Chondrocyte (in vitro differentiated cells): ENCODE measurements at regions not wholly inside any gene's neighbourhood (a gene's known extent, or its start where the extent isn't known, plus 50 kb on each side); places are given as distances from the start of the nearest gene placed in this dataset.

Experiments
- DNase-seq: peaks from one replicate; pipeline ENCODE4 v3.0.0; 2021; ENCODE audit warnings: mixed read lengths, low spot score
- H3K27ac Mint-ChIP-seq: one replicate; pipeline ENCODE4 v1.8.0; 2021; ENCODE audit warnings: mild to moderate bottlenecking, moderate library complexity, mixed read lengths; ENCODE audit not compliant: unreplicated experiment
- H3K27me3 Mint-ChIP-seq: 2 replicates; pipeline ENCODE4 v1.8.0; 2021; ENCODE audit warnings: low read depth, mixed read lengths
- H3K36me3 Mint-ChIP-seq: 2 replicates; pipeline ENCODE4 v1.8.0; 2021; ENCODE audit warnings: low read depth, mixed read lengths
- H3K4me1 Mint-ChIP-seq: 2 replicates; pipeline ENCODE4 v1.8.0; 2021; ENCODE audit warnings: low read depth, mild to moderate bottlenecking, mixed read lengths
- H3K4me3 Mint-ChIP-seq: one replicate; pipeline ENCODE4 v1.8.0; 2021; ENCODE audit warnings: mild to moderate bottlenecking, moderate library complexity, mixed read lengths; ENCODE audit not compliant: unreplicated experiment
- H3K9me3 Mint-ChIP-seq: 2 replicates; pipeline ENCODE4 v1.8.0; 2021; ENCODE audit warnings: low read depth, mixed read lengths
- CTCF ChIP-seq: fragments of 200-600 bp; sonication (generic); IDR thresholded peaks from 2 replicates; pipeline ENCODE4 v1.5.0; 2021; ENCODE audit warnings: antibody characterized with exemption, mild to moderate bottlenecking, moderate library complexity

- H3K4me1 Mint-ChIP-seq: no peaks in the 10 kb centered on the region
- TF ChIP-seq CTCF: no peak
- H3K27ac Mint-ChIP-seq: no peak overlapping the region
Measured at GRCh38 chrX:148159796-148160195, 178.7 kb downstream of the FMR1NB start.

GRCh38 chrX:148161701-148162100 lies 180.6 kb downstream of the FMR1NB start:
- no peak for TF ChIP-seq CTCF
- H3K27ac Mint-ChIP-seq: no peak overlapping the region
- no peaks in the 10 kb centered on the region for H3K4me1 Mint-ChIP-seq
- H3K27me3 Mint-ChIP-seq: no peaks in the 10 kb centered on the region
- no peaks in the 10 kb centered on the region for H3K36me3 Mint-ChIP-seq
- H3K9me3 Mint-ChIP-seq: peaks cover 24% of the 10 kb centered on the region
- H3K4me3 Mint-ChIP-seq: no peak overlapping the region
- DNase-seq: no peak

More at GRCh38 chrX:148159796-148160195, 178.7 kb downstream of the FMR1NB start:
- Mint-ChIP-seq H3K36me3 (no peaks in the 10 kb centered on the region), H3K4me3 (no peak overlapping the region), H3K27me3 (no peaks in the 10 kb centered on the region), H3K9me3 (peaks cover 15% of the 10 kb centered on the region)
- no peak for DNase-seq

GRCh38 chrX:148185631-148186030 lies 204.5 kb downstream of the FMR1NB start:
- TF ChIP-seq CTCF: no peak
- Mint-ChIP-seq H3K9me3 (peaks cover 8% of the 10 kb centered on the region), H3K27me3 (no peaks in the 10 kb centered on the region), H3K4me1 (no peaks in the 10 kb centered on the region), H3K27ac (no peak overlapping the region), H3K36me3 (no peaks in the 10 kb centered on the region), H3K4me3 (no peak overlapping the region)
- no peak for DNase-seq

- no peak overlapping the region for H3K27ac Mint-ChIP-seq
- DNase-seq: no peak
- H3K4me1 Mint-ChIP-seq: no peaks in the 10 kb centered on the region
- no peaks in the 10 kb centered on the region for H3K36me3 Mint-ChIP-seq
- H3K9me3 Mint-ChIP-seq: peaks cover 7% of the 10 kb centered on the region
- no peak for TF ChIP-seq CTCF
- H3K27me3 Mint-ChIP-seq: no peaks in the 10 kb centered on the region
- H3K4me3 Mint-ChIP-seq: no peak overlapping the region
Measured at GRCh38 chrX:148192547-148192946, 211.4 kb downstream of the FMR1NB start.

GRCh38 chrX:148193759-148194158 lies 212.6 kb downstream of the FMR1NB start:
- TF ChIP-seq CTCF: peak; percentile 19
- Mint-ChIP-seq H3K4me1 (no peaks in the 10 kb centered on the region), H3K27ac (no peak overlapping the region), H3K4me3 (no peak overlapping the region), H3K9me3 (peaks cover 3% of the 10 kb centered on the region), H3K27me3 (no peaks in the 10 kb centered on the region), H3K36me3 (no peaks in the 10 kb centered on the region)
- no peak for DNase-seq
